ENCODE measurements at regions not wholly inside any gene's neighbourhood (a gene's known extent, or its start where the extent isn't known, plus 50 kb on each side); places are given as distances from the start of the nearest gene placed in this dataset.

- Mint-ChIP-seq H3K4me1 (ENCODE audit: insufficient read depth, unreplicated experiment) (no peaks in the 10 kb centered on the region), H3K27ac (ENCODE audit: low read depth, unreplicated experiment) (no peak overlapping the region), H3K4me3 (ENCODE audit: unreplicated experiment) (no peak overlapping the region), H3K27me3 (ENCODE audit: insufficient read depth, unreplicated experiment) (no peaks in the 10 kb centered on the region), H3K36me3 (ENCODE audit: insufficient read depth, unreplicated experiment) (no peaks in the 10 kb centered on the region), H3K9me3 (ENCODE audit: unreplicated experiment) (no peaks in the 10 kb centered on the region)
- no TSS peak for BruUV-seq (replicated peaks)
- intact Hi-C loops (cut with micrococcal nuclease): no loop called here
- CTCF ChIA-PET: no interaction called here
- DNase-seq (ENCODE audit: unreplicated experiment): no peak
- TF ChIP-seq, protein P1, sequence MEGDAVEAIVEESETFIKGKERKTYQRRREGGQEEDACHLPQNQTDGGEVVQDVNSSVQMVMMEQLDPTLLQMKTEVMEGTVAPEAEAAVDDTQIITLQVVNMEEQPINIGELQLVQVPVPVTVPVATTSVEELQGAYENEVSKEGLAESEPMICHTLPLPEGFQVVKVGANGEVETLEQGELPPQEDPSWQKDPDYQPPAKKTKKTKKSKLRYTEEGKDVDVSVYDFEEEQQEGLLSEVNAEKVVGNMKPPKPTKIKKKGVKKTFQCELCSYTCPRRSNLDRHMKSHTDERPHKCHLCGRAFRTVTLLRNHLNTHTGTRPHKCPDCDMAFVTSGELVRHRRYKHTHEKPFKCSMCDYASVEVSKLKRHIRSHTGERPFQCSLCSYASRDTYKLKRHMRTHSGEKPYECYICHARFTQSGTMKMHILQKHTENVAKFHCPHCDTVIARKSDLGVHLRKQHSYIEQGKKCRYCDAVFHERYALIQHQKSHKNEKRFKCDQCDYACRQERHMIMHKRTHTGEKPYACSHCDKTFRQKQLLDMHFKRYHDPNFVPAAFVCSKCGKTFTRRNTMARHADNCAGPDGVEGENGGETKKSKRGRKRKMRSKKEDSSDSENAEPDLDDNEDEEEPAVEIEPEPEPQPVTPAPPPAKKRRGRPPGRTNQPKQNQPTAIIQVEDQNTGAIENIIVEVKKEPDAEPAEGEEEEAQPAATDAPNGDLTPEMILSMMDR (IDR thresholded peaks at IDR 0.05; ENCODE audit: unreplicated experiment): no peak
- POLR2A ChIA-PET: no interaction called here
Observed at GRCh38 chr5:97851036-97851435, 668.0 kb upstream of the RIOK2 start.

GRCh38 chr5:97854871-97855762, 672.1 kb upstream of the RIOK2 start:
- Mint-ChIP-seq H3K27ac (ENCODE audit: low read depth, unreplicated experiment) (no peak overlapping the region), H3K9me3 (ENCODE audit: unreplicated experiment) (peaks cover 9% of the 10 kb centered on the region), H3K27me3 (ENCODE audit: insufficient read depth, unreplicated experiment) (no peaks in the 10 kb centered on the region), H3K36me3 (ENCODE audit: insufficient read depth, unreplicated experiment) (no peaks in the 10 kb centered on the region), H3K4me1 (ENCODE audit: insufficient read depth, unreplicated experiment) (no peaks in the 10 kb centered on the region), H3K4me3 (ENCODE audit: unreplicated experiment) (no peak overlapping the region)
- BruUV-seq (replicated peaks): no TSS peak
- intact Hi-C loops (cut with micrococcal nuclease): no loop called here
- TF ChIP-seq, protein P1 (IDR thresholded peaks at IDR 0.05; ENCODE audit: unreplicated experiment): no peak
- DNase-seq (ENCODE audit: unreplicated experiment): peak; percentile 16
- ChIA-PET POLR2A (no interaction called here), CTCF (interaction anchor here (1.0 kb wide), 1 partner anchor 15 kb away, joined by 3 read pairs; no protein-coding TSS in a partner anchor)

DNA sequence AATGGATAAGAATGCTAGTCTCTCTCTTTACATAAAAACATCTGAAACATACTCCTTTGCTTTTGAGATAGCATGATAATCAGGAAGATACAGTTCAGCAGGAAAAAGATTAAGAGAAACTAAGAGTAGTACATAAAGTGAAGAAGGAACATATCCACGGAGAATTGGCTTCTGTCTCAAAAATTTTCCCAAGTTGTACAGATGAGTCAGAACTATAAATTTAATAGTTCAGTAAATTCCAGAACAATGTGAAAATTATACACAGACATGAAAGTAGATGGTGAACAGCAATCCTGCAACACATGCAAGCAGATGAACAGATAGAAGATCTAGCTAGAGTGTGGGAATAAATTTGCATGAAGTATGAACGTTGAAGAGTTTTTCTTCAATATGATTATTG, 691.4 kb upstream of the RIOK2 start:
- intact Hi-C loops (cut with micrococcal nuclease): loop anchor here (10.0 kb wide), 1 partner anchor 900 kb away; the partner anchor contains the start of gene RGMB
- Mint-ChIP-seq H3K27me3 (ENCODE audit: insufficient read depth, unreplicated experiment) (no peaks in the 10 kb centered on the region), H3K27ac (ENCODE audit: low read depth, unreplicated experiment) (no peak overlapping the region), H3K4me1 (ENCODE audit: insufficient read depth, unreplicated experiment) (peaks cover 7% of the 10 kb centered on the region), H3K9me3 (ENCODE audit: unreplicated experiment) (no peaks in the 10 kb centered on the region), H3K36me3 (ENCODE audit: insufficient read depth, unreplicated experiment) (no peaks in the 10 kb centered on the region), H3K4me3 (ENCODE audit: unreplicated experiment) (no peak overlapping the region)
- TF ChIP-seq, protein P1 (IDR thresholded peaks at IDR 0.05; ENCODE audit: unreplicated experiment): no peak
- ChIA-PET POLR2A (no interaction called here), CTCF (no interaction called here)
- BruUV-seq (replicated peaks): no TSS peak
- no peak for DNase-seq (ENCODE audit: unreplicated experiment)

- BruUV-seq (replicated peaks): no TSS peak
- TF ChIP-seq, protein P1 (IDR thresholded peaks at IDR 0.05; ENCODE audit: unreplicated experiment): no peak
- intact Hi-C loops (cut with micrococcal nuclease): loop anchor here (10.0 kb wide), 1 partner anchor 899 kb away; the partner anchor contains the start of gene RGMB
- Mint-ChIP-seq H3K27me3 (ENCODE audit: insufficient read depth, unreplicated experiment) (no peaks in the 10 kb centered on the region), H3K9me3 (ENCODE audit: unreplicated experiment) (no peaks in the 10 kb centered on the region), H3K4me3 (ENCODE audit: unreplicated experiment) (no peak overlapping the region), H3K27ac (ENCODE audit: low read depth, unreplicated experiment) (no peak overlapping the region), H3K4me1 (ENCODE audit: insufficient read depth, unreplicated experiment) (peaks cover 7% of the 10 kb centered on the region), H3K36me3 (ENCODE audit: insufficient read depth, unreplicated experiment) (no peaks in the 10 kb centered on the region)
- DNase-seq (ENCODE audit: unreplicated experiment): no peak
- ChIA-PET CTCF (no interaction called here), POLR2A (no interaction called here)
Observed at GRCh38 chr5:97876272-97876671, 693.2 kb upstream of the RIOK2 start.
